Astrocyte of the spinal cord (primary cell): ENCODE measurements at regions not wholly inside any gene's neighbourhood (a gene's known extent, or its start where the extent isn't known, plus 50 kb on each side); places are given as distances from the start of the nearest gene placed in this dataset.

Source experiments
- DNase-seq: peaks from one replicate; pipeline ENCODE4 v3.0.0; 2011; ENCODE audit warnings: low read depth, low spot score
- H3K4me3 ChIP-seq: 2 replicates; pipeline ENCODE4 v1.5.1; 2011; ENCODE audit warnings: low read depth, mild to moderate bottlenecking, low read length, moderate library complexity
- in situ Hi-C: cut with HindIII; loops from 2 replicates; pipeline ENCODE4 v1.10.0; 2017; ENCODE audit warnings: low sequenced_read_pairs
- TF ChIP-seq, protein P1 (sequence below): IDR thresholded peaks from 2 replicates; pipeline ENCODE4 v1.5.1; 2012; ENCODE audit warnings: low read depth, mild to moderate bottlenecking, low read length, inconsistent platforms

GRCh38 chr6:169161572-169162167, 92.0 kb downstream of the THBS2 start:
- in situ Hi-C loops = no loop called here
- no peak for DNase-seq
- H3K4me3 ChIP-seq = no peak overlapping the region
- TF ChIP-seq, protein P1, sequence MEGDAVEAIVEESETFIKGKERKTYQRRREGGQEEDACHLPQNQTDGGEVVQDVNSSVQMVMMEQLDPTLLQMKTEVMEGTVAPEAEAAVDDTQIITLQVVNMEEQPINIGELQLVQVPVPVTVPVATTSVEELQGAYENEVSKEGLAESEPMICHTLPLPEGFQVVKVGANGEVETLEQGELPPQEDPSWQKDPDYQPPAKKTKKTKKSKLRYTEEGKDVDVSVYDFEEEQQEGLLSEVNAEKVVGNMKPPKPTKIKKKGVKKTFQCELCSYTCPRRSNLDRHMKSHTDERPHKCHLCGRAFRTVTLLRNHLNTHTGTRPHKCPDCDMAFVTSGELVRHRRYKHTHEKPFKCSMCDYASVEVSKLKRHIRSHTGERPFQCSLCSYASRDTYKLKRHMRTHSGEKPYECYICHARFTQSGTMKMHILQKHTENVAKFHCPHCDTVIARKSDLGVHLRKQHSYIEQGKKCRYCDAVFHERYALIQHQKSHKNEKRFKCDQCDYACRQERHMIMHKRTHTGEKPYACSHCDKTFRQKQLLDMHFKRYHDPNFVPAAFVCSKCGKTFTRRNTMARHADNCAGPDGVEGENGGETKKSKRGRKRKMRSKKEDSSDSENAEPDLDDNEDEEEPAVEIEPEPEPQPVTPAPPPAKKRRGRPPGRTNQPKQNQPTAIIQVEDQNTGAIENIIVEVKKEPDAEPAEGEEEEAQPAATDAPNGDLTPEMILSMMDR = no peak

DNA sequence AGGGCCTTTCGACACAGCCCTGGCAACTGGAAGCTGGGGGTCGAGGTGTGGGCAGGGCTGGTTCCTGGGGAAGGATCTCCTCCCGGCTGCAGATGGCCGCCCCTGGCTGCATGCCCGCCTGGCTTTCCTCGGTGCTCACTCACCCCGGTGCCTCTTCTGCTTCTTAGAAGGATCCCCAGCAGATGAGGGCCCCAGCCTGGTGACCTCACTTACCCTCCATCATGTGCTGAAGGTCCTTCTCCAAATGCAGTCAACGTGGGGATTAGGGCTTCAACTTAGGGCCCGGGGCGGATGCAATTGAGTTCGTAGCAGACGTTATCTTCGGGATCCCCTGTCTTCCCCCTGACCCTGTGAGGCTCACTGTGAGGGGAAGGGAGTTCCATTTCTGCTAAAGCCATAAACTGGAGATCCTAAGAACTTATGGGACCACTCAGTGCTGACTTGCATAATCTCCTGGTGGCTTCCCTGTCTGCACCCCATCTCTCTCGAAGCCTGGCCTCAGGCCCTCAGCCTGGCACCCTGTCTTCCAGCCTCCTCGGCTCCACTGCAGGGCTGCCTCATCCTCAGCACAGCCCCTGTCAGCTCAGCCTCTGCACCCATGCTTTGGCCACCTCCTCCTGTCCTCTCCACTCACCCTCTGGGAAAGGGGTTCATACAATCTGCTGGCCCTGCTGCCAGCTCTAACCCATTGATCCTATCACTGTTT, 92.6 kb downstream of the THBS2 start:
- DNase-seq = no peak
- in situ Hi-C loops = no loop called here
- no peak overlapping the region for H3K4me3 ChIP-seq
- TF ChIP-seq, protein P1 = no peak

GRCh38 chr6:169160091-169160854, 93.4 kb downstream of the THBS2 start:
- TF ChIP-seq, protein P1 = no peak
- no peak for DNase-seq
- H3K4me3 ChIP-seq = no peak overlapping the region
- in situ Hi-C loops = no loop called here

DNA sequence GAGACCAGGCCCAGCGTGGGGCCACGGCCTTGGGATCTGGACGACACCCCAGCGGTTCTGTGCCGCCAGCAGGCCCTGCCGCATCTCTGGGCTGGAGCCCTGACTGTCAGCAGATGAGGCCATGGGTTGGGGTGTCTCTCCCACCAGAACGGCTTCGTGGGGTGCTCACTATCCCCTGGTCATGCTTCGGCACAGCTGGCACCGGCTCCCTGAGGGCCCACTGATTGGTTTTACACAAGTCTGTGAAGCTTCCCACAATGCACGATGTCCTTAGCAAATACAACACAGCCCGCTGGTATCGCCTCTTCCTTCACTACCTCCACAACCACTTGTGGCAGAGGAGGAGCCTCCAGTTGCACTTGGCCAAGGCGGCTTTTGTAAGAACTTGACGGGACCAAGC, 94.3 kb downstream of the THBS2 start:
- DNase-seq = no peak
- H3K4me3 ChIP-seq = no peak overlapping the region
- in situ Hi-C loops = no loop called here
- TF ChIP-seq, protein P1 = no peak

GRCh38 chr6:169158691-169159090, 95.0 kb downstream of the THBS2 start:
- TF ChIP-seq, protein P1 = no peak
- no peak overlapping the region for H3K4me3 ChIP-seq
- in situ Hi-C loops = no loop called here
- DNase-seq = peak; percentile 32

DNA sequence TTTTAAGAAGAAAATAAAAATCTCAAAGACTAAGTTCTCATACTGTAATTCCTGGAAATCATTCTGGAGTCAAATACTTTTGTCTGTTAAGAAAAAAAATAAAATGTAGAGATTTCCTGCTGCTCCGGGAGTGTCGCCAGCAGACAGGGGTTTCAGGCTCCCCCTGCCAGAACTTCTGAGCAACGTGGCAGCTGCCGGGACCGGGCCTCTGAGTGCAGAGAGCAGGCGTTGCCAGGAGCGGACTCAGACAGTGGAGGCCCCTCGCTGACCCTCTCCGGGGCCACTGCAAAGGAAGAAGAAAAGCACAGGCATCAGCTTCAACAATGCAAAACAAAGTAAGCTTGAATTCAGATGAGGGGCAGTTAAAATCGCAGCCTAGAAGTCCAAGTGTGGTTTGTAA, 95.5 kb downstream of the THBS2 start:
- in situ Hi-C loops = no loop called here
- peak; percentile 88 for DNase-seq
- H3K4me3 ChIP-seq = no peak overlapping the region
- TF ChIP-seq, protein P1 = no peak
